Transverse colon (tissue), 4 donors: ENCODE measurements at regions not wholly inside any gene's neighbourhood (a gene's known extent, or its start where the extent isn't known, plus 50 kb on each side); places are given as distances from the start of the nearest gene placed in this dataset.

Experiments
- CTCF ChIP-seq, 5 experiments: fragments of 200-600 bp in 3 of 5; fragments of 450-650 bp in 2 of 5; sonication (generic) in 3 of 5; IDR thresholded peaks; 1 replicate in 2 of 5; 2 replicates in 3 of 5; pipeline ENCODE4 v1.5.1; 2016 to 2017; ENCODE audit warnings: antibody characterized with exemption in 5 of 5, inconsistent platforms in 3 of 5, mild to moderate bottlenecking in 2 of 5, moderate library complexity in 1 of 5
- EP300 ChIP-seq: sonication (generic); formaldehyde crosslinking; IDR thresholded peaks from one replicate; pipeline ENCODE4 v1.6.1; 2017; ENCODE audit warnings: antibody characterized with exemption, low read depth
- POLR2A ChIP-seq: fragments of 450-650 bp; IDR thresholded peaks from one replicate; pipeline ENCODE4 v1.6.1; 2016; ENCODE audit warnings: antibody characterized with exemption, mild to moderate bottlenecking, moderate library complexity
- POLR2AphosphoS5 ChIP-seq, 3 donors: sonication (generic); formaldehyde crosslinking; IDR thresholded peaks; one replicate each; pipeline ENCODE4 v1.6.1; 2016; ENCODE audit warnings: antibody characterized with exemption in 3 of 3

- TF ChIP-seq CTCF (IDR thresholded peaks at IDR 0.05) (no peak), POLR2AphosphoS5 (IDR thresholded peaks at IDR 0.05) (no peak), POLR2A (no peak), EP300 (no peak)
Observed at GRCh38 chr6:169927711-169928110, 176.3 kb downstream of the ERMARD start.
